ENCODE measurements at regions not wholly inside any gene's neighbourhood (a gene's known extent, or its start where the extent isn't known, plus 50 kb on each side); places are given as distances from the start of the nearest gene placed in this dataset.
A peak's percentile ranks its signal among the peaks of the same experiment; 100 is the strongest.

- Histone ChIP-seq H3K27ac (ENCODE audit: insufficient read length, low read depth, low read length) (no peak overlapping the region), H3K79me2 (ENCODE audit: insufficient read depth, low read length) (no peaks in the 10 kb centered on the region), H2BK20ac (ENCODE audit: low read depth, low read length, poor library complexity, severe bottlenecking) (no peak overlapping the region), H3K4me1 (ENCODE audit: insufficient read depth, low read length) (no peaks in the 10 kb centered on the region), H3K4me2 (ENCODE audit: insufficient read depth, insufficient read length, low read length) (no peak overlapping the region), H4K91ac (ENCODE audit: insufficient read length, low read depth, low read length) (no peak overlapping the region), H3K9ac (ENCODE audit: extremely low read depth, insufficient read length, low read length) (no peak overlapping the region), H4K20me1 (ENCODE audit: control insufficient read depth, insufficient read depth, insufficient read length) (no peaks in the 10 kb centered on the region), H4K8ac (replicated peaks; ENCODE audit: insufficient read length, low read depth, low read length) (no peak overlapping the region), H2BK5ac (ENCODE audit: insufficient read length, low read length) (no peak overlapping the region), H4K5ac (ENCODE audit: insufficient read length, low read depth, low read length) (no peak overlapping the region), H2AFZ (ENCODE audit: low read length) (no peak overlapping the region), H3K27me3 (ENCODE audit: insufficient read depth, low read length) (no peaks in the 10 kb centered on the region), H3K14ac (ENCODE audit: insufficient read depth, low read length) (no peak overlapping the region), H2BK120ac (ENCODE audit: low read depth, low read length, poor library complexity, severe bottlenecking) (no peak overlapping the region), H3K9me3 (ENCODE audit: control insufficient read depth, low read depth, low read length) (no peaks in the 10 kb centered on the region), H3T11ph (ENCODE audit: low read length) (no peak overlapping the region), H3K4ac (ENCODE audit: low read depth, low read length) (no peak overlapping the region), H2AK5ac (ENCODE audit: insufficient read length, low read length) (no peak overlapping the region), H3K79me1 (ENCODE audit: insufficient read depth, low read depth, low read length, poor library complexity, severe bottlenecking) (no peaks in the 10 kb centered on the region), H3K56ac (ENCODE audit: insufficient read length, low read depth, low read length) (no peak overlapping the region), H2BK12ac (ENCODE audit: insufficient read length, low read depth, low read length) (no peak overlapping the region), H3K23ac (ENCODE audit: insufficient read length, low read depth, low read length) (no peak overlapping the region), H3K18ac (ENCODE audit: insufficient read length, low read depth, low read length) (no peak overlapping the region), H3K23me2 (ENCODE audit: insufficient read length, low read depth, low read length, poor library complexity, severe bottlenecking) (no peaks in the 10 kb centered on the region), H2BK15ac (ENCODE audit: low read depth, low read length) (no peak overlapping the region)
- no peak for DNase-seq
- Mint-ChIP-seq H3K36me3 (ENCODE audit: insufficient read depth in 1 of 3, low read depth in 3 of 3) (peaks cover 0 to 10% (median 1%) of the 10 kb centered on the region in 3 experiments; a peak in 3 of 7 replicates), H3K4me3 (no peak overlapping the region), H3K4me1 (peaks cover 10% of the 10 kb centered on the region in 2 experiments), H3K27me3 (ENCODE audit: low read depth) (peaks cover 2% of the 10 kb centered on the region; the same call in 1 of the 2 replicates), H3K27ac (peak overlapping the region; percentile 8 to 42 (median 37); a peak in 4 of 7 replicates), H3K9me3 (peaks cover 14 to 15% of the 10 kb centered on the region in 2 experiments)
- WGBS (ENCODE audit: extremely low coverage, insufficient read length, low lambda C conversion rate) = no CpG with 5 or more reads among the region's 7 CpGs
- TF ChIP-seq CTCF (conservative IDR thresholded peaks at IDR 0.05) = no peak
Measured at GRCh38 chr4:18440527-18441202, 419.1 kb upstream of the LCORL start.
